Common myeloid progenitor, CD34-positive (primary cell): ENCODE measurements at regions not wholly inside any gene's neighbourhood (a gene's known extent, or its start where the extent isn't known, plus 50 kb on each side); places are given as distances from the start of the nearest gene placed in this dataset.
"Not testable (repeated sequence)": the region's sequence is repeated elsewhere in the genome, so short reads cannot be mapped to it uniquely, and the experiment has no call there.

Experiments used
- CTCF ChIA-PET: fragments of 350-600 bp; sonication (Branson Sonifier 250); formaldehyde crosslinking; loops from one replicate; lab custom pipeline; 2021; ENCODE audit warnings: antibody characterized with exemption; lab: Charles Lee
- POLR2A ChIA-PET: fragments of 350-600 bp; sonication (Branson Sonifier 250); formaldehyde crosslinking; loops from one replicate; lab custom pipeline; 2021; ENCODE audit warnings: antibody characterized with exemption; lab: Charles Lee
- DNase-seq, 3 donors: peaks; one replicate each; pipeline versions ENCODE4 v3.0.0 to v3.0.0-alpha.2; 2013
- H3K27ac ChIP-seq, 2 experiments: 1 replicate in 1 of 2; 2 replicates in 1 of 2; pipeline ENCODE4 v1.7.0; 2013; ENCODE audit warnings: inconsistent platforms in 2 of 2, low read length in 2 of 2, mild to moderate bottlenecking in 2 of 2, low read depth in 1 of 2, moderate library complexity in 1 of 2; ENCODE audit not compliant: severe bottlenecking in 2 of 2, insufficient read depth in 1 of 2, poor library complexity in 1 of 2
- H3K27me3 ChIP-seq, 5 experiments: replicated peaks in 2 of 5; 1 replicate in 3 of 5; 2 replicates in 2 of 5; pipeline versions ENCODE4 v1.6.1 to v1.7.0; 2013; ENCODE audit warnings: low read length in 4 of 5, mild to moderate bottlenecking in 2 of 5, moderate library complexity in 2 of 5, inconsistent platforms in 1 of 5; ENCODE audit not compliant: insufficient read depth in 5 of 5, control insufficient read depth in 4 of 5
- H3K36me3 ChIP-seq, 4 experiments: 1 replicate in 2 of 4; 2 replicates in 2 of 4; pipeline versions ENCODE4 v1.6.1 to v1.7.0; 2013; ENCODE audit warnings: low read length in 3 of 4, control low read depth in 1 of 4, mild to moderate bottlenecking in 1 of 4; ENCODE audit not compliant: control insufficient read depth in 4 of 4, insufficient read depth in 4 of 4
- H3K4me1 ChIP-seq, 4 experiments: 1 replicate in 3 of 4; 2 replicates in 1 of 4; pipeline versions ENCODE4 v1.6.1 to v1.7.1; 2013; ENCODE audit warnings: low read length in 3 of 4, mild to moderate bottlenecking in 3 of 4, control low read depth in 1 of 4, inconsistent platforms in 1 of 4, moderate library complexity in 1 of 4; ENCODE audit not compliant: control insufficient read depth in 4 of 4, insufficient read depth in 4 of 4; ENCODE audit errors: control extremely low read depth in 1 of 4
- H3K4me3 ChIP-seq, 7 experiments: 1 replicate in 4 of 7; 2 replicates in 3 of 7; pipeline versions ENCODE4 v1.5.1 to v1.7.0; 2013; ENCODE audit warnings: mild to moderate bottlenecking in 7 of 7, low read length in 6 of 7, moderate library complexity in 6 of 7, inconsistent platforms in 2 of 7, low read depth in 2 of 7, control low read depth in 1 of 7; ENCODE audit not compliant: insufficient read depth in 4 of 7, control insufficient read depth in 1 of 7; ENCODE audit errors: extremely low read depth in 1 of 7
- H3K9me3 ChIP-seq, 5 experiments: 1 replicate in 4 of 5; 2 replicates in 1 of 5; pipeline versions ENCODE4 v1.6.1 to v1.7.1; 2013; ENCODE audit warnings: low read length in 4 of 5, mild to moderate bottlenecking in 2 of 5, inconsistent platforms in 1 of 5, low read depth in 1 of 5, moderate library complexity in 1 of 5; ENCODE audit not compliant: control insufficient read depth in 4 of 5, insufficient read depth in 2 of 5; ENCODE audit errors: control extremely low read depth in 1 of 5
- WGBS: methylation state at CpG from one replicate; pipeline ENCODE4 v1.1.5; 2013; ENCODE audit not compliant: insufficient coverage; 5-methylcytosine and 5-hydroxymethylcytosine counted together

GRCh38 chr1:149244621-149245020 lies 141.3 kb upstream of the NBPF9 start:
- H3K36me3 ChIP-seq, POLR2A ChIA-PET, H3K4me3 ChIP-seq, H3K27ac ChIP-seq, H3K4me1 ChIP-seq, H3K27me3 ChIP-seq, CTCF ChIA-PET, DNase-seq, H3K9me3 ChIP-seq: not testable (repeated sequence)
- WGBS: no CpG with 5 or more reads among the region's 3 CpGs

- H3K36me3 ChIP-seq, H3K4me3 ChIP-seq, CTCF ChIA-PET, H3K27me3 ChIP-seq, DNase-seq, H3K9me3 ChIP-seq, H3K4me1 ChIP-seq, POLR2A ChIA-PET, H3K27ac ChIP-seq: not testable (repeated sequence)
- WGBS: no CpG with 5 or more reads among the region's 5 CpGs
These were observed 142.9 kb upstream of the NBPF9 start for GRCh38 chr1:149246212-149246611.

GRCh38 chr1:149248610-149249009 lies 145.3 kb upstream of the NBPF9 start:
- POLR2A ChIA-PET, DNase-seq, H3K36me3 ChIP-seq, H3K27me3 ChIP-seq, H3K27ac ChIP-seq, H3K9me3 ChIP-seq, H3K4me1 ChIP-seq, CTCF ChIA-PET, H3K4me3 ChIP-seq: not testable (repeated sequence)
- no CpG with 5 or more reads among the region's 2 CpGs for WGBS

GRCh38 chr1:149249850-149250467 lies 146.6 kb upstream of the NBPF9 start:
- POLR2A ChIA-PET, H3K27me3 ChIP-seq, H3K4me1 ChIP-seq, H3K27ac ChIP-seq, H3K4me3 ChIP-seq, H3K9me3 ChIP-seq, CTCF ChIA-PET, DNase-seq, H3K36me3 ChIP-seq: not testable (repeated sequence)
- no CpG with 5 or more reads among the region's 3 CpGs for WGBS

- H3K27me3 ChIP-seq, H3K36me3 ChIP-seq, CTCF ChIA-PET, H3K9me3 ChIP-seq, H3K27ac ChIP-seq, DNase-seq, POLR2A ChIA-PET, H3K4me1 ChIP-seq, H3K4me3 ChIP-seq: not testable (repeated sequence)
- WGBS: no CpG with 5 or more reads among the region's 5 CpGs
These were observed 151.8 kb upstream of the NBPF9 start for GRCh38 chr1:149254894-149255847.

- H3K27me3 ChIP-seq, H3K9me3 ChIP-seq, H3K27ac ChIP-seq, H3K4me1 ChIP-seq, H3K36me3 ChIP-seq, POLR2A ChIA-PET, CTCF ChIA-PET, H3K4me3 ChIP-seq, DNase-seq: not testable (repeated sequence)
- WGBS: no CpG with 5 or more reads among the region's 1 CpG
These were observed 156.9 kb upstream of the NBPF9 start for GRCh38 chr1:149260284-149260683.

GRCh38 chr1:149260736-149261340 lies 157.5 kb upstream of the NBPF9 start:
- H3K27me3 ChIP-seq, H3K9me3 ChIP-seq, H3K27ac ChIP-seq, CTCF ChIA-PET, POLR2A ChIA-PET, H3K36me3 ChIP-seq, H3K4me1 ChIP-seq, H3K4me3 ChIP-seq, DNase-seq: not testable (repeated sequence)
- WGBS: no CpG with 5 or more reads among the region's 5 CpGs
